Forelimb muscle (tissue), 1 donor: ENCODE measurements at regions not wholly inside any gene's neighbourhood (a gene's known extent, or its start where the extent isn't known, plus 50 kb on each side); places are given as distances from the start of the nearest gene placed in this dataset.
"Not testable (repeated sequence)": the region's sequence is repeated elsewhere in the genome, so short reads cannot be mapped to it uniquely, and the experiment has no call there.

Source experiments
- DNase-seq: peaks from one replicate; pipeline ENCODE4 v3.0.0-alpha.2; 2013; ENCODE audit warnings: low read depth

GRCh38 chr15:91414124-91414523, 314.1 kb downstream of the SV2B start:
- DNase-seq = no peak

GRCh38 chr15:91415258-91415657, 315.2 kb downstream of the SV2B start:
- not testable (repeated sequence) for DNase-seq

- DNase-seq = no peak
These were observed 320.6 kb downstream of the SV2B start for GRCh38 chr15:91420689-91421088.

- DNase-seq = no peak
These were observed 322.7 kb downstream of the SV2B start for GRCh38 chr15:91422797-91423196.

- DNase-seq = no peak
These were observed 323.9 kb downstream of the SV2B start for GRCh38 chr15:91424001-91424400.

- no peak for DNase-seq
These were observed 326.4 kb downstream of the SV2B start for GRCh38 chr15:91426412-91426811.

GRCh38 chr15:91429973-91430372, 329.9 kb downstream of the SV2B start:
- DNase-seq = no peak

GRCh38 chr15:91431041-91431715, 331.1 kb downstream of the SV2B start:
- DNase-seq = no peak

- no peak for DNase-seq
These were observed 335.1 kb downstream of the SV2B start for GRCh38 chr15:91435113-91435512.

- no peak for DNase-seq
These were observed 344.6 kb downstream of the SV2B start for GRCh38 chr15:91444656-91445055.

- no peak for DNase-seq
These were observed 345.7 kb downstream of the SV2B start for GRCh38 chr15:91445695-91446228.

- DNase-seq = no peak
These were observed 348.1 kb downstream of the SV2B start for GRCh38 chr15:91447991-91448644.

- DNase-seq = not testable (repeated sequence)
These were observed 353.3 kb downstream of the SV2B start for GRCh38 chr15:91453376-91453775.

GRCh38 chr15:91456251-91456718, 356.2 kb downstream of the SV2B start:
- no peak for DNase-seq

GRCh38 chr15:91456921-91457320, 356.9 kb downstream of the SV2B start:
- DNase-seq = no peak

- no peak for DNase-seq
These were observed 361.3 kb downstream of the SV2B start for GRCh38 chr15:91461377-91461776.

GRCh38 chr15:91465086-91465485, 365.0 kb downstream of the SV2B start:
- DNase-seq = no peak

- DNase-seq = no peak
These were observed 365.6 kb downstream of the SV2B start for GRCh38 chr15:91465696-91466095.

- DNase-seq = no peak
These were observed 369.0 kb downstream of the SV2B start for GRCh38 chr15:91468871-91469580.

- DNase-seq = no peak
These were observed 369.8 kb downstream of the SV2B start for GRCh38 chr15:91469632-91470567.

- DNase-seq = no peak
These were observed 371.4 kb downstream of the SV2B start for GRCh38 chr15:91471468-91471867.
